Lower leg skin (tissue), 4 donors: ENCODE measurements at regions not wholly inside any gene's neighbourhood (a gene's known extent, or its start where the extent isn't known, plus 50 kb on each side); places are given as distances from the start of the nearest gene placed in this dataset.

Source experiments
- DNase-seq, 2 donors: peaks; one replicate each; pipeline ENCODE4 v3.0.0-alpha.2; 2019; ENCODE audit warnings: low spot score in 2 of 2
- H3K4me3 ChIP-seq: fragments of 200-600 bp; sonication (generic); 2 replicates; pipeline ENCODE4 v1.5.1; 2017; ENCODE audit warnings: mild to moderate bottlenecking, low read depth; ENCODE audit not compliant: poor library complexity, severe bottlenecking
- POLR2A ChIP-seq, 2 donors: fragments of 450-650 bp; IDR thresholded peaks; one replicate each; pipeline ENCODE4 v1.6.1; 2016 to 2017; ENCODE audit warnings: antibody characterized with exemption in 2 of 2, mild to moderate bottlenecking in 1 of 2, moderate library complexity in 1 of 2
- WGBS, 2 donors: methylation state at CpG; one replicate each; pipeline ENCODE4 v1.1.5; 2018; 5-methylcytosine and 5-hydroxymethylcytosine counted together
- intact Hi-C: fragments of 100-400 bp; cut with DNase I; formaldehyde crosslinking; loops from one replicate; pipeline ENCODE4 v1.15.0; 2023; ENCODE audit warnings: low total_unique reads
- TF ChIP-seq, protein P1 (sequence below), 3 donors: fragments of 450-650 bp; IDR thresholded peaks; one replicate each; pipeline ENCODE4 v1.5.1; 2016; ENCODE audit warnings: antibody characterized with exemption in 3 of 3, mild to moderate bottlenecking in 3 of 3, moderate library complexity in 2 of 3

DNA sequence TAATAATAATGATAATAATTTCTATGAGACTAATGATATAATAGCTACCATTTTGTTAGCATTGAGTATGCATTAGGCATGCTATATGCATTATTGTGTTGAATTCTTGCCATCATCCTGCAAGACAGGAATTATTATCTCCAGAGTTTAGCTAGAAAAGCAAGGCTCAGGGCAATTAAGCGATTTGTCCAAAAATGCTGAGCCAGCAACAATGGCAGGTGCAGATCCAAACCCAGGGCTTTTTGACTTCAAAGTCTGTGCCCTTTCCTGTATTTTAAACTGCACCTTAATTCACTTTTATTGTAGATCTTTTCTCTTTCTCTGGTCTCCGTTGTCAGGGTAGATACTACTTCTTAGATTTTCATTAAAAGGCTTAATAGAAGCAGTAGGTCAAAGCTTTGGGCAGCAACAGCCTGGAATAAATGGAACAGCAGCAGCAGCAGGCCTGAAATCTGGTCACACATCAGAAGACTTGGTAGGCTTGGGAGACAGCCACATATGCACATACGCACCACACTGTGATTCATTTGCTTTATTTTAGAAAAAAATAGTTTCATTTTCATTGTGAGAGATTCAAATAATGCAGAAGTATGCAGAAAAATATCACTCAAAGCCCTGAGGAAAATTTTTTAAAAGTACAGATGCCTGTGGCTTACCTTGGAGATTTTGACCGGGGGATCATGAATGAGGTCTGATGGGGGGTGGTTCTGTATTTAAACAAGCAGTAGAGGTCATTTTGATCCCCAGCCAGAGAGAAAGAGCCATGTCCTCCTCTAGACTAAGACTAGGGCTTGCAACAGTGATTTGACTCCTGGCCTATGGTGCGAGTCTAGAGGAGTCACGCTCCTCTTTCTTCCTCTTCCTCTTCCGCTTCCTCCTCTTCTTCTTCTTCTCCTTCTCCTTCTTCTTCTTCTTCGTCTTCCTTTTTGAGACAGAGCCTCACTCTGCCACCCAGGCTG is 455.7 kb downstream of the TSN start:
- 77 to 80% methylated on average over 8 of the region's 8 CpGs for WGBS, 2 donors
- DNase-seq: no peak
- intact Hi-C loops: no loop called here

DNA sequence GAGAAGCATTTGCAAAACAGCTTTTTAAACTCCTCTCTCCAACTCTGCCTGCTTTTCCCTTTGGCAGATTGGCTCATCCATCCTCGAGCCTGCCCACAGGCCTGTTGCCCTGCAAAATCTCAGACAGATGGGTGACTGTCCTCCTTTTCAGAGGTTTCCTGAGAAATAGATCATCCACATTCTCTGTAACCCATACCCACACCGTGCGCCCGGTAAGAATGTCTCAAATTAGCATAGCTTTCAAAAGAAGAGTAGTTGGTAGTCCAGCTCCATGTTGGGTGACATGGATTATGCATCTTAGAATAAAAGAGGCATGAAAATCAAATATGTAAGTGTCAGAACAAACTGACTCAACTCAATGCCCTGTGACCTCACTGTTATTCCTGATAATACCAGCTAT is 457.9 kb downstream of the TSN start:
- WGBS, 2 donors: 84 to 85% methylated on average over 4 of the region's 4 CpGs
- intact Hi-C loops: no loop called here
- TF ChIP-seq, protein P1, sequence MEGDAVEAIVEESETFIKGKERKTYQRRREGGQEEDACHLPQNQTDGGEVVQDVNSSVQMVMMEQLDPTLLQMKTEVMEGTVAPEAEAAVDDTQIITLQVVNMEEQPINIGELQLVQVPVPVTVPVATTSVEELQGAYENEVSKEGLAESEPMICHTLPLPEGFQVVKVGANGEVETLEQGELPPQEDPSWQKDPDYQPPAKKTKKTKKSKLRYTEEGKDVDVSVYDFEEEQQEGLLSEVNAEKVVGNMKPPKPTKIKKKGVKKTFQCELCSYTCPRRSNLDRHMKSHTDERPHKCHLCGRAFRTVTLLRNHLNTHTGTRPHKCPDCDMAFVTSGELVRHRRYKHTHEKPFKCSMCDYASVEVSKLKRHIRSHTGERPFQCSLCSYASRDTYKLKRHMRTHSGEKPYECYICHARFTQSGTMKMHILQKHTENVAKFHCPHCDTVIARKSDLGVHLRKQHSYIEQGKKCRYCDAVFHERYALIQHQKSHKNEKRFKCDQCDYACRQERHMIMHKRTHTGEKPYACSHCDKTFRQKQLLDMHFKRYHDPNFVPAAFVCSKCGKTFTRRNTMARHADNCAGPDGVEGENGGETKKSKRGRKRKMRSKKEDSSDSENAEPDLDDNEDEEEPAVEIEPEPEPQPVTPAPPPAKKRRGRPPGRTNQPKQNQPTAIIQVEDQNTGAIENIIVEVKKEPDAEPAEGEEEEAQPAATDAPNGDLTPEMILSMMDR (IDR thresholded peaks at IDR 0.05): no peak
- no peak for TF ChIP-seq POLR2A (IDR thresholded peaks at IDR 0.05)
- no peak overlapping the region for H3K4me3 ChIP-seq
- no peak for DNase-seq

More for the DNA sequence above, 455.7 kb downstream of the TSN start:
- H3K4me3 ChIP-seq: no peak overlapping the region
- TF ChIP-seq, protein P1 (IDR thresholded peaks at IDR 0.05): no peak
- TF ChIP-seq POLR2A (IDR thresholded peaks at IDR 0.05): no peak

DNA sequence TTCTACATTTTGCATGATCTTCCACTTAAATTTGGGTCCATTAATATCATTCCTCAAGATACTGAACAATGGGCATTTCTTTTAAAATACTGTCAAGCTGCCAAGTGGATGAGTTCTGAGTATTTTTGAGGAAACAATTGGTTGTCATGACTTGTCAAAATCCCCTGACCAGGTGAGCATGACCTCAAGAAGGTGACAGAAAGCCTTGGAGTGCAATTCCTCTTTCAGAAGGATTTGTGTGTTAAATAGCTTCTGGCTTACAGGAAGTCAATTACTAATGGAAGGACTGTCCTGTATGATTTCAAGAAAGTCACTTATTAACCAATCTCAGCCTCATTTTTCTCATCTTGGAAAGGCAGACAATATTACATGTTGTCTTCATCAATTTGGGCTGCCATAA is 460.6 kb downstream of the TSN start:
- no peak for DNase-seq
- TF ChIP-seq POLR2A (IDR thresholded peaks at IDR 0.05): no peak
- TF ChIP-seq, protein P1 (IDR thresholded peaks at IDR 0.05): no peak
- intact Hi-C loops: no loop called here
- no peak overlapping the region for H3K4me3 ChIP-seq

DNA sequence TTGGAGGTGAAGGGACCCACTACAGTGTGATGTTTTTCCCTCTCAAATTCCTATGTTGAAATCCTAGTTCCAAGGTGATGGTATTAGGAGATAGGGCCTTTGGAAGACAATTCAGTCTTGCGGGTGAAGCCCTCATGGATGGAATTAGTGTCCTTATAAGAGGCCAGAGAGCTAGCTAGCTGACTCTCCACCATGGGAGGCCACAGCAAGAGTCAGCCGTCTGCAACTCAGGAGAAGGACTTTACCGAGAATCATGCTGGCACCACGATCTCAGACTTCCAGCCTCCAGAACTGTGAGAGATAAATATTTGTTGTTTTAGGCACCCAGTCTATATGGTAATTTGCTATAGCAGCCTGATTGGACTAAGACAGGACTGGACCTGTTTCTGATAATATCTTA is 461.4 kb downstream of the TSN start:
- no peak overlapping the region for H3K4me3 ChIP-seq
- no peak for DNase-seq
- TF ChIP-seq, protein P1 (IDR thresholded peaks at IDR 0.05): no peak
- TF ChIP-seq POLR2A (IDR thresholded peaks at IDR 0.05): no peak
- intact Hi-C loops: no loop called here
- 84% methylated on average over 4 of the region's 4 CpGs for WGBS, 2 donors

DNA sequence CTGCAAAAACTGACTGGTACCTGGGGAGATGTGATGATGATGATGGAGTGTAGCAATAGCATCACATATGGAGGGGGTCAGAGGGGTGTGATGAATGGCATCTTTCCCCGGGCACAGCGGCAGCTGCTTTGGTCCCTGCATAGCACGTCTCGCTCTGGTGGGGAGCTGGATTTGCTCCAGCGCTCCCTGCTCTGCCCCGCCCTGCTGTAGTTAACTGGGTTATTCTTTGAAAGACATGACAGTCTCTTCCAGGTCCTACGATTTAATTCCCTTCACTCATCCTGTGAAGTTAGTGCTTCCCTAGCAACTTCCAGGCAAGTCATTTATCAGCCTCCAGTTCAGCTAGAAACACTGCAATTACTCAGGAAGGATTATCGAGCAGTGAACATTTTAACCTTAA is 463.1 kb downstream of the TSN start:
- no peak overlapping the region for H3K4me3 ChIP-seq
- TF ChIP-seq, protein P1 (IDR thresholded peaks at IDR 0.05): no peak
- no peak for TF ChIP-seq POLR2A (IDR thresholded peaks at IDR 0.05)
- no peak for DNase-seq
- WGBS, 2 donors: 51 to 70% methylated on average over 8 of the region's 8 CpGs
- intact Hi-C loops: no loop called here
